ENCODE measurements at regions not wholly inside any gene's neighbourhood (a gene's known extent, or its start where the extent isn't known, plus 50 kb on each side); places are given as distances from the start of the nearest gene placed in this dataset.

DNA sequence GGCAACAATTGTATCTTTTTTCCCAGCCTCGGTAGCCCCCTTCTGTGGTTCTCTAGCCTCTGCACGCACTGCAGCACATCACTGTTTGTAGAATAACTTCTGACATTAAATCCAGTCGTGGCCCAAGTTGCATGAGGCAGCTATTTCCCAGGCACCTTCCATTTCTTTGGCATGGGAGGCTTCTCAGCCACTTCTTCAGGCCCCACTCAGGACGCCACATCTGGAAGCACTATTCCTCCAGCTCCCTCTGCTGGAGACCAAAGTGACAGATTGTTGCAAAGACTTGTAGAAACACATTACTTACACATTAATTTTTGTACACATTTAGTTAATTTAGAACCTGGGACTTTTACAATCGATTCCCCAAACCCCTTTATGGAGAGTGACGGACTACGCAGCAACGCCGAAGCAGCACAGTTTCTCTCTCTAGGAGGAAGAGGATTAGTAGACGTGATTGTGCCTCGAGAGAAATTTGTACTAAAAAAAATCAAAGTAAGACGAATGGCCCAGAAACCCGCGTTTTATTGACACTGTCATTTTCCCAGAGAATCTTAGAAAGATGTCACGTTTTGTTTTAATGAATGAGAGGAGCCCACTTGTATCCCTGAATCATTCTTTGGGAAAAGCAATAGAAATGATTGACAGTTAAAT, 57.8 kb upstream of the RGPD5 start:
- H2AFZ ChIP-seq (replicated peaks; ENCODE audit: low read length, poor library complexity) = peak overlapping the region; percentile 47
- CTCF ChIA-PET = interaction anchor here (0.6 to 1.4 kb wide), 6 partner anchors 107 to 194 kb away, joined by 3 to 18 read pairs (median 4); no protein-coding TSS in a partner anchor
- peak; percentile 79 for ATAC-seq (ENCODE audit: low read depth)

More for the DNA sequence above, 57.8 kb upstream of the RGPD5 start:
- TF ChIP-seq BHLHE40 (IDR thresholded peaks at IDR 0.05; ENCODE audit: low read depth, low read length) = no peak
- TF ChIP-seq MXI1 (IDR thresholded peaks at IDR 0.05; ENCODE audit: borderline replicate concordance, low read depth, low read length) = no peak
- no peak for TF ChIP-seq RFX5 (IDR thresholded peaks at IDR 0.05; ENCODE audit: low read depth, low read length)
- no peak for TF ChIP-seq MAZ (IDR thresholded peaks at IDR 0.05; ENCODE audit: borderline replicate concordance, low read depth, low read length)
- TF ChIP-seq MAFK (IDR thresholded peaks at IDR 0.05; ENCODE audit: low read depth, low read length) = no peak
- TF ChIP-seq NFE2L2 (IDR thresholded peaks at IDR 0.05; ENCODE audit: low read depth, low read length) = no peak
- no peak for TF ChIP-seq RCOR1 (IDR thresholded peaks at IDR 0.05; ENCODE audit: insufficient replicate concordance, low read length)
- peak; percentile 87 for TF ChIP-seq SMC3 (IDR thresholded peaks at IDR 0.05; ENCODE audit: low read depth, low read length)
- TF ChIP-seq, protein P1, sequence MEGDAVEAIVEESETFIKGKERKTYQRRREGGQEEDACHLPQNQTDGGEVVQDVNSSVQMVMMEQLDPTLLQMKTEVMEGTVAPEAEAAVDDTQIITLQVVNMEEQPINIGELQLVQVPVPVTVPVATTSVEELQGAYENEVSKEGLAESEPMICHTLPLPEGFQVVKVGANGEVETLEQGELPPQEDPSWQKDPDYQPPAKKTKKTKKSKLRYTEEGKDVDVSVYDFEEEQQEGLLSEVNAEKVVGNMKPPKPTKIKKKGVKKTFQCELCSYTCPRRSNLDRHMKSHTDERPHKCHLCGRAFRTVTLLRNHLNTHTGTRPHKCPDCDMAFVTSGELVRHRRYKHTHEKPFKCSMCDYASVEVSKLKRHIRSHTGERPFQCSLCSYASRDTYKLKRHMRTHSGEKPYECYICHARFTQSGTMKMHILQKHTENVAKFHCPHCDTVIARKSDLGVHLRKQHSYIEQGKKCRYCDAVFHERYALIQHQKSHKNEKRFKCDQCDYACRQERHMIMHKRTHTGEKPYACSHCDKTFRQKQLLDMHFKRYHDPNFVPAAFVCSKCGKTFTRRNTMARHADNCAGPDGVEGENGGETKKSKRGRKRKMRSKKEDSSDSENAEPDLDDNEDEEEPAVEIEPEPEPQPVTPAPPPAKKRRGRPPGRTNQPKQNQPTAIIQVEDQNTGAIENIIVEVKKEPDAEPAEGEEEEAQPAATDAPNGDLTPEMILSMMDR (conservative IDR thresholded peaks at IDR 0.05; ENCODE audit: low read depth, low read length) = peak; percentile 72
- TF ChIP-seq RAD21 (IDR thresholded peaks at IDR 0.05; ENCODE audit: low read length) = peak; percentile 82
- no peak for TF ChIP-seq FOS (IDR thresholded peaks at IDR 0.05; ENCODE audit: low read depth, low read length)
- no peak for TF ChIP-seq CEBPB (IDR thresholded peaks at IDR 0.05; ENCODE audit: low read depth, low read length)
- no peak for TF ChIP-seq USF2 (IDR thresholded peaks at IDR 0.05; ENCODE audit: low read depth, low read length)
- no peak for TF ChIP-seq POLR2A (IDR thresholded peaks at IDR 0.05; ENCODE audit: low read depth, low read length)
- no peak for TF ChIP-seq CHD1 (IDR thresholded peaks at IDR 0.05; ENCODE audit: low read depth, low read length)
- no peak for TF ChIP-seq ELK1 (IDR thresholded peaks at IDR 0.05; ENCODE audit: borderline replicate concordance, low read depth, low read length)
- no peak overlapping the region for H3K9ac ChIP-seq (ENCODE audit: low read depth, low read length)
- H3K4ac ChIP-seq (ENCODE audit: low read depth, low read length) = no peak overlapping the region
- H2BK20ac ChIP-seq (ENCODE audit: low read depth, low read length) = no peak overlapping the region
- no peak overlapping the region for H3K23ac ChIP-seq (ENCODE audit: low read depth, low read length)
- POLR2A ChIA-PET (ENCODE audit: unreplicated experiment) = no interaction called here
- no peaks in the 10 kb centered on the region for H4K20me1 ChIP-seq (ENCODE audit: insufficient read depth, low read length)
- no peaks in the 10 kb centered on the region for H3K9me1 ChIP-seq (ENCODE audit: insufficient read depth, low read length)
- dilution Hi-C loops (cut with HindIII; ENCODE audit: low sequenced_read_pairs, unreplicated experiment) = no loop called here
- no peak overlapping the region for H3K4me3 ChIP-seq (ENCODE audit: insufficient read depth, low read depth, low read length)
- H3K56ac ChIP-seq (ENCODE audit: extremely low read depth, insufficient read depth, low read length) = no peak overlapping the region
- no peak overlapping the region for H2BK120ac ChIP-seq (ENCODE audit: low read depth, low read length)
- no peak overlapping the region for H4K5ac ChIP-seq (ENCODE audit: low read depth, low read length)
- no peak overlapping the region for H2BK15ac ChIP-seq (ENCODE audit: low read depth, low read length)
- H3K18ac ChIP-seq (ENCODE audit: low read depth, low read length) = no peak overlapping the region
- no peak overlapping the region for H3K4me2 ChIP-seq (ENCODE audit: low read depth, low read length)
- no peaks in the 10 kb centered on the region for H3K9me3 ChIP-seq (ENCODE audit: control insufficient read depth, insufficient read depth, low read length)
- no peak overlapping the region for H4K91ac ChIP-seq (ENCODE audit: insufficient read depth, low read depth, low read length)
- H2BK5ac ChIP-seq (ENCODE audit: low read depth, low read length, poor library complexity, severe bottlenecking) = no peak overlapping the region
- H2AK9ac ChIP-seq (replicated peaks; ENCODE audit: low read depth, low read length, poor library complexity) = no peak overlapping the region
- 76% methylated on average over 2 of the region's 15 CpGs; no CpG with 5 or more reads in 1 of the 2 experiments for WGBS, 2 experiments (ENCODE audit: extremely low coverage in 2 of 2, insufficient read length in 1 of 2)
- in situ Hi-C loops (cut with MboI; ENCODE audit: low sequenced_read_pairs) = no loop called here
- no peak overlapping the region for H2AK5ac ChIP-seq (ENCODE audit: low read depth, low read length)
- no peaks in the 10 kb centered on the region for H3K36me3 ChIP-seq (ENCODE audit: control insufficient read depth, insufficient read depth, low read length)
- intact Hi-C loops (cut with micrococcal nuclease) = loop anchor here (1.0 kb wide), 1 partner anchor 189 kb away; no protein-coding TSS in a partner anchor
- no peak overlapping the region for H3K14ac ChIP-seq (replicated peaks; ENCODE audit: low read depth, low read length)
- peaks cover 6% of the 10 kb centered on the region for H3K27me3 ChIP-seq (ENCODE audit: control insufficient read depth, insufficient read depth, low read length)
- no peaks in the 10 kb centered on the region for H3K79me1 ChIP-seq (ENCODE audit: low read depth in 1 of 2, low read length in 2 of 2)
- no peak overlapping the region for H3K27ac ChIP-seq (ENCODE audit: insufficient read depth, low read length)
- DNase-seq = peak; percentile 65
- no peaks in the 10 kb centered on the region for H3K4me1 ChIP-seq (ENCODE audit: control insufficient read depth, insufficient read depth, low read length)
- no peak overlapping the region for H4K8ac ChIP-seq (ENCODE audit: low read depth in 2 of 2, low read length in 2 of 2)
- no TSS peak for BruUV-seq (replicated peaks)

Data from IMR-90 (cell line).